ENCODE measurements at regions not wholly inside any gene's neighbourhood (a gene's known extent, or its start where the extent isn't known, plus 50 kb on each side); places are given as distances from the start of the nearest gene placed in this dataset.

DNA sequence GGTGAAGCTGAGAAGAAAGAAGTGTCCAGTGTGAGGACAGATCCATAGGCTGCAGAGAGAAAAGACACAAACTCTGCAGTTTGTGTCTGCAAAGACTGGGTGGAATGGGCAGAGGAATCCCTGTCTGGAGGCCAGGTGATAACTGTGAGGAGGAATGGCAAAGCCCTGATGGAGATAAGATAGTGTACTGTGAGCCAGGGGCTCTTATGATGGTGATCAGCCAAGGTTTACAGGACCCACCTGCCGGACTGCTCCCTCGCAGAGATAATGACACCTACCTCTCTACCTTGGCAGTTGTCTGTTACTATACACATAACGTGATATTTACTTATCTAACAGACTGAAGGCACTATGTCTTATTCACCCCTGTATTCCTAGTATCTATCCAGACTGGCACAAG lies 92.6 kb upstream of the ASIC2 start:
- TF ChIP-seq CTCF (IDR thresholded peaks at IDR 0.05) = no peak
- no peak for TF ChIP-seq POLR2A (IDR thresholded peaks at IDR 0.05)
